ENCODE measurements at regions not wholly inside any gene's neighbourhood (a gene's known extent, or its start where the extent isn't known, plus 50 kb on each side); places are given as distances from the start of the nearest gene placed in this dataset.

DNA sequence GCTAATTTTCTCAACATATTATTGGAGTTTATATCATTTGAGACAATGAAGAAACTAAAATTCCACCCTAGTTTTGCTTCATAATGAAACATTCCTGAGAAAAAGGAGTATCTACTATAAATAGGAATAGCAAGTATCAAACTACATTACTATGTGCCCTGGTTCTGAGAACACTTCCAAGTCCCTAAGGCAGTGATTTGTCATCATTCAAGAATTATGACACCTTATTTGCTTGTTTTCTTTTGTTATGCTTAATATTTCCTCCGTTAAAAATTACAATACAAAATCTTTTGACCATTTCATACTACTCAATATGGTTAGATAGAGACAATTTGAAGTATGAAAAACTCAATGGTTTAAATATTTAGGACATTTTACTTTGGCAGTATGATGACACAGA lies 707.8 kb upstream of the GOLIM4 start:
- no peak for TF ChIP-seq EZH2 (optimal IDR thresholded peaks at IDR 0.05; ENCODE audit: low read depth, low read length)
- TF ChIP-seq, protein P1, sequence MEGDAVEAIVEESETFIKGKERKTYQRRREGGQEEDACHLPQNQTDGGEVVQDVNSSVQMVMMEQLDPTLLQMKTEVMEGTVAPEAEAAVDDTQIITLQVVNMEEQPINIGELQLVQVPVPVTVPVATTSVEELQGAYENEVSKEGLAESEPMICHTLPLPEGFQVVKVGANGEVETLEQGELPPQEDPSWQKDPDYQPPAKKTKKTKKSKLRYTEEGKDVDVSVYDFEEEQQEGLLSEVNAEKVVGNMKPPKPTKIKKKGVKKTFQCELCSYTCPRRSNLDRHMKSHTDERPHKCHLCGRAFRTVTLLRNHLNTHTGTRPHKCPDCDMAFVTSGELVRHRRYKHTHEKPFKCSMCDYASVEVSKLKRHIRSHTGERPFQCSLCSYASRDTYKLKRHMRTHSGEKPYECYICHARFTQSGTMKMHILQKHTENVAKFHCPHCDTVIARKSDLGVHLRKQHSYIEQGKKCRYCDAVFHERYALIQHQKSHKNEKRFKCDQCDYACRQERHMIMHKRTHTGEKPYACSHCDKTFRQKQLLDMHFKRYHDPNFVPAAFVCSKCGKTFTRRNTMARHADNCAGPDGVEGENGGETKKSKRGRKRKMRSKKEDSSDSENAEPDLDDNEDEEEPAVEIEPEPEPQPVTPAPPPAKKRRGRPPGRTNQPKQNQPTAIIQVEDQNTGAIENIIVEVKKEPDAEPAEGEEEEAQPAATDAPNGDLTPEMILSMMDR (IDR thresholded peaks at IDR 0.05; ENCODE audit: low read length), result no peak

All from MM.1S (cell line).